GM19395 (cell line): ENCODE measurements at regions not wholly inside any gene's neighbourhood (a gene's known extent, or its start where the extent isn't known, plus 50 kb on each side); places are given as distances from the start of the nearest gene placed in this dataset.
A peak's percentile ranks its signal among the peaks of the same experiment; 100 is the strongest.

Experiments
- ATAC-seq: cut with Tn5 transposase; IDR thresholded peaks from one replicate; pipeline ENCODE4 v1.9.1; 2021; ENCODE audit warnings: mild to moderate bottlenecking, moderate library complexity; ENCODE audit not compliant: unreplicated experiment

DNA sequence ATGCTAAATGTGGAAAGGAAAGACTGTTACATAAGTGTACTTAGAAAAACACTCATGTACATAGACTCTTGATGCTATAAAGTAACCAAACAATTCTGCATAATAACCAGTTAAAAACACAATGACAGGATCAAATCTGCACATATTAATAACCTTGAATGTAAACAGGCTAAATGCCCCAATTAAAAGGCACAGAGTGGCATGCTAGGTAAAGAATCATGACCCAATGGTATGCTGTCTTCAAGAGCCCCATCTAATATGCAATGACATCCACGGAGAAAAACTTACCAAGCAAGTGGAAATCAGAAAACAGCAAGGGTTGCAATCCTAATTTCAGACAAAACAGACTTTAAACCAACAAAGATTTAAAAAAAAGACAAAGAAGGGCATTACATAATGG lies 644.8 kb upstream of the PKN2 start:
- ATAC-seq: no peak

DNA sequence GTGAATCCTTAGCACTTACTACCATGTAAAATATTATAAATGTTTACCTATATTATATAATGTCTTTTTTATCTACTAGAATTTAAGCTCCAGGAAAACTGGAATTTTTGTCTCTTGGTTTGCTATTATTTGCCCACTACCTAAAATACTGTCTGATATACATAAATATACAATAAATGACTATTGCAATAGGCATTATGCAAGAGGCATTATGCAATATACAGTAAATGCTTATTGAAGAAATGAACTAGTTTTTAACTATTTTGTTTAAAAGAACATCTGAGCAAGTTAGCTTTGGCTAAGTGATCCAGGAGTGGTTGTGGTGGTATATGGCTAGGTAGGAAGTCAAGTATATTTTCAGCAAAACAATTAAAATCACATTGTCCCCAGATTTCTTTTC lies 640.2 kb upstream of the PKN2 start:
- ATAC-seq: no peak

DNA sequence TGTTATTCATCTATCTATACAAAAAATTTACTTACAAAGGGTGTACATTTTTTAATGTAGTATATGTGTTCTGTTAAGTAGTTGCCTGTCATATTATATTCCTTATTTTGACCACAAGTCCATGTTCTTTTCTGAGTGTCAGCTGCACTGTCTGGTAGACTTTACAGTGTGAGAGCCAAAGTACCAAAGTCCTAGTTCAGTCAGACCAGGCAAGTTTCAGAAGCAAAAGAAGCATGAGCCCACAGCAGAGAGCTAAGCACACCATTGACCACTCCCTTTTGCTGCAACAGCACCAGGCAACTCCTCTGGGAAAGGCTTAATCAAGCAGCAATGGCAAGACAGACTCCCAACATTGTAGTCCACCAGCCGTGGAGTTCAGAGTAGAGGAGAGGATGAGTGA lies 631.9 kb upstream of the PKN2 start:
- no peak for ATAC-seq

DNA sequence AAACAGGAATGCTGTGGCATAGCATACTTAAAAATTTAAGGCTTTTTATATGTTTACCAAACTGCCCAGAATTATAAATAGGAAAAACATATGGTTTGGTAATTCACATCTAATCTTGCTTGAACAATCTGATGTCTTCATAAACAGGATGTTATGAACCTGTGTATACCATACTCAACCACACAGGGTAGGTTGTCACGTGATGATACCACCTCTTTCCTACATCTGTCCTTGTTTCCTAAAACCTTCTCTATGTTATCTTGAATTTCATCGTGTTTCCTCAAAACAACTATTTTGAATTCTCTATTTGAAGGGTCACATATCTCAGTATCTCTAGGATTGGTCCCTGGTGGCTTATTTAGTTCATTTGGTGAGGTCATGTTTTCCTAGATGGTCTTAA lies 631.0 kb upstream of the PKN2 start:
- ATAC-seq: no peak

DNA sequence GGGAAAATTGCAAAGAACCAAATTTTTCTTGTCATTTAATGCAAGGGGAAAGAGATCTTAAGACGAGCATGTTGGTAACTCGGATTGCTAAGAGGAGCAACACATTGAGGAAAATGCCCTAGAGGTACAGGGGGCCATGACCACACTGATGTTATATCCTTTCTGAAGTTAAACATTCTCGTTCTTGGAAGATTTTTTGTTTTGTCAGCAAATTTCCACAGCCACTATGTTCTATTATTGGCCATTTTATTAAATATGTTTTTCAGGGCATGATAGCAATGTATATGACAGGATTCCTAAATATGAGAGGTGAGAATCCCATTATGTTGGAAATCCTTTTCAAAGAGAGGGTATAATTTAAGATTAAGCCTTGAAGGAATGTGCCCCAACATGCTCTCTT lies 627.2 kb upstream of the PKN2 start:
- no peak for ATAC-seq

DNA sequence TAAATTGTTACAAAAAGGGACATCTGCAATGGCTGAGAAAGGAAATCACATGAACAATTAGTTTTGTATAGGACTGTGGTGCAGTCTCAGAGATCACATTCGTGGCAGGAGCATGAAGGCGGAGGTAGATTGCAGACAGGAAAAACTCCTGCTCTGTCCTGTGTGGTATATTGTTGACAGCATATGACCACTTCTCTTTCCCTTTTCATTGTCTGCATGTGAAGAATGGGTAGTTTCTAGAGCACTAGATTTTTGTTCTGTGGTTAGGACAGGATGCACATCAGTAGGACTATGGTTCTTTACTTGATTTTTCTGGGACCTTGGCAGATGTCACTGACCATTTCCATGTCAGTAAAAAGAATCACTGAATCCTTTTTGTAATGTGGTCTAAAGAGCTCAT lies 625.9 kb upstream of the PKN2 start:
- ATAC-seq: no peak

DNA sequence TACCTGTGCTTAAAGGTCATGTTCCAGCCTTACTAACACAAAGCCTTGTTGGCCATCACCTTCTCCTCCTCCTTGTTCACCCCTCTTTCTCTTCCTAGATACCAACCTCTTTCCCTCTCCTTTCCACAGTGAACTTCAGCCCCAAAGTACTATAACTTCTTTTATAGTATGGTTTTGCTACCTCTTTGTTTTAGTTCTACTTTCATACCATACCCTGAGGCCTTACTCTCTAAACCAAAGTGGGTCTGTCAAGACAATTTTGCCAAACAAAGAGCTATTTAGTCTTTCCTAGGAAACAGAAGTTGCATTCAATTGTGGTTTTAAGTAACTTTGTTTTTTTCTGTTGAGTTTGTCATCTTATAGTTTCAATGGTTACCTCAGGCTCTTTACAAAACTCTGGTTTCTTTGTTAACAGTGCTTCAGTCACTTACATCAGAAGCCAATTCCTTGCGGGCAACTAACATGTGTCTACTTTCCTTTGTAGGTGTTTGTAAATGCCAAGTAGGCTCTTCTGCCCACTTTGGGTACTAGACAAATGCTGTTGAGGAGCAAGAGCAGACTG lies 623.9 kb upstream of the PKN2 start:
- ATAC-seq: no peak

DNA sequence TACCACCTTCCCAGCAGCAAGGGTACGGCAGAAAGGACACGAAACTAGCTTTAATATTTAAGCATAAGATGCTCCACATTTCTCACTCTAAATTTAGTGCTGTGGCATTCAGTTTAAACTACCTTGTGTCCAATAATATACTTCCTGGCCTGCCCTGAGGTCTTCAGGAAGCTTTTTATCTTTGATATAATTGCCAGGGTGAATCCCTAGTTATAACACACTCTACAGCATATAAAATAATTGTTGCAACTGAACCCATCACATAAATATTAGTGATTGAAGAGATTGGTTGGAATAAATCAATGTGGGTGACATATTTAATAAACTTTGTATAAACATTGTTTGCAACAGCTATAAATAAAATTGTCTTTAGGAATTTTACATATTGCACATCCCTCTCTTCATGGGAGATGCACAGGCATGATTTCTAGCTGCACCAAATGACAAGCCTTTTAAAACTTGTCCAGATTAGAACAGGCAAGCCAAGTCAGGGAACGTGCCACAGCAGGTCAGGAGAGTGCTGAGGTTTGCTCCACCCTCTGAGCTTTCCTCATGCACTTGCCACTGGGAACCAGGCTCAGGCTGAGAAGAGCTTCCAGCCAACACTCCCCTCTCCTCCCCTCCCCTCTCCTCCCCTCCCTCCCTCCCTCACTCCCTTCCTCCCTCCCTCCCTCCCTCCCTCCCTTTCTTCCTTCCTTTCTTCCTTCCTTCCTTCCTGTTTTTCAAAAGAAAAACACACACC lies 623.2 kb upstream of the PKN2 start:
- no peak for ATAC-seq

DNA sequence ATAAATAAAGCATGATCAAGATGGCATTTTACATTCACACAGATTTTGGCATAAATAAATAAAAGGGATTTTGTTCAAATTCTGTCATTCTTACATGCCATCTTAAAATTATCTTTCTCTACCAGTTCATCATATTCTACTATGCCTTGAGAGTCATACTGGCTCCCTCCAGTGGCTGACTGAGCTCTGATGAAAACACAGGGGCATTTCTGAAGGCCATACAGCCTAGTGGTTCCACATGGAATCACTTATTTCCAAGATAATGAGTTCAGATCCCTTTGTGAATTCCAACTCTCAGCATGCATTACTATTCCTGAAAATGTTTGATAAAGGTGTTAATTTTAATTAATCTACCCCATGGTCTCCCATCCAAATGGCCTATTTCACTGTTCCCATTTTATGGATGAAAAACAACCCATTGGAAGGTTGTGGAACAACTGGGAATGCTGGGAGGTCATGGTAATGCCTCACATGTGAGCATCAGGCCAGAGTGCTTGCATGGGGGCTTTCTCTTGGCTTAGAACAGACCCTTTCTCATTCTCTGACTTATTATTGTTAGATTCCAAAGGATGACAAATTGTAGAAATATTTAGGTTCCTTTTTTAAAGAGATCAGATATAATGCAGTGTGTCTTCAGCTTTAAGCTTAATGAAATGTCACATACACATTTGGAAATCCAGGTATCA lies 622.4 kb upstream of the PKN2 start:
- peak; percentile 68 for ATAC-seq

DNA sequence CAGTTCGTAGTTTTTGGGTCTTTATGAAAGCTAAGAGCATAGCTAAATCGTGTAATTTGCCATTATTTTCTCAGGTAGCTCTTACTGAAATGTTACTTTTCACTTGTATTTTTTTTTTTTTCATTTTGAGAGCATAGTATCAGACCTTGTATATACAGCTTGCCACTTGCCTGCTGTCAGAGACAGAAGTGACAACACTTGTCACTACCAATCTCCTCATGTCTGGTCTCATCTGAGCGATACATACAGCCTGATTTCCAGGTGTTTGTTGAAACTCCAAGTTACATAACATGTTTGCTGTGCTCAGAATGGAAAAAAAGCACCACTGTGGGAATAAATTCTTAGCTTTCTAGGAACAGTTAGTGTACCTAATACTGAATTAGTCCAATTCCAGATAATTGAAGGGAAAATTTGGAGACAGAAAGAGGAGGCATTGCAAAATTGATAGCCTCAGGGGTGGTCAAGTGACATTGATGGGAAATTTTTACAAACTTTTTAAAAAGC lies 621.4 kb upstream of the PKN2 start:
- ATAC-seq: no peak

DNA sequence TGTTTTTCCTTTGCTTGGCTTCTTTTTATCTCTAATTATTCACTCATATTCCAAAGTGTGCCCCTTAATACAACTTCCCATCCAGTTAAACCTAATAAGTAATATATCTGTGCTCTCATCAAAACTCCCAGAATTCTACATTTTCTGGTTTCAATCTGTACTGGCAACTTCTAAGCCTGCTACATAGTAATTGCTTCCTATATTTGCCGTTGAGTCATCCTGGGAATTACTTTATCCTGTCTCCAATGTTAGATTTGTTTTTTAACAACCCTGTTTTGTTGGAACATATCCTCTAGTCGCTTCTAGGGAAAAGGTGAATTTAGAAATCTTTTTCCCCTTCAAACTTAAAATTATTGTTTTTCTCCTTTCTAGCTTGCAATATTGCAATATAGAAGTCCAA lies 620.5 kb upstream of the PKN2 start:
- no peak for ATAC-seq

DNA sequence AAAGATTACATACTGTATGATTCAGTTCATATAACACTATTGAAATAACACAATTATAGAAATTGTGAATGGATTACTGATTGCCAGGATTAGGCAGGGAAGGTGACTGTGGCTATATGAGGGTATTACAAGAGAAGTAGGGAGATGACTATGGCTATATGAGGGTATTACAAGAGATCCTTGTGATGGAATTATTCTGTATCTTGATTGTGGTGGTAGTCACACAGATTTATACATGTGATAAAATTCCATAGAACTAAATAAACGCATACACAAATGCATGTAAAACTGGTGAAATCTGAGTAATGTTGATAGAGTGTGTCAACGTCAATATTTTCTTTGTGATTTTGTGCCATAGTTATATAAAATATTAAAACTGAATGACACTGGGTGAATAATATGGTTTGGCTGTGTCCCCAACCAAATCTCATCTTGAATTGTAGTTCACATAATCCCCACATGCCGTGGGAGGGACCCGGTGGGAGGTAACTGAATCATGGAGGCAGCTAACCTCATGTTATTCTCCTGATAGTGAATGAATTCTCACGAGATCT lies 615.6 kb upstream of the PKN2 start:
- ATAC-seq: no peak

DNA sequence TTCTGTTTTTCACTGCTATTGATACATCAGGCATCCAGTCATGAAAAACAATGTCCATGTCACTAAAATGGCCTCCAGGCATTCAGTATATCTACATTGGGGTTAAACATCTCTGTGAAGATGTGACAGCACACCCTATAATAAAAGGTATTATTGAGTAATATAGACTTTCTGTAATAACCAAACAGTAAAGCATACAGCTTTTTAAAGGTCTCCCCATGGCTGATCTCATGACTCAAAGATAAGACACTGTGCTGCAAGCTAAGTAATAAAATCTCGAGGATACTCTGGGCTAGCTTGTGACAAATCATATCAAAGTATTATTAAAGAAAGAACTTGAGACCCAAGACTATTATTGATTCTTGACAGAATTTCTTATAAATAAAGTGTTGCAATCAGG lies 613.1 kb upstream of the PKN2 start:
- no peak for ATAC-seq

DNA sequence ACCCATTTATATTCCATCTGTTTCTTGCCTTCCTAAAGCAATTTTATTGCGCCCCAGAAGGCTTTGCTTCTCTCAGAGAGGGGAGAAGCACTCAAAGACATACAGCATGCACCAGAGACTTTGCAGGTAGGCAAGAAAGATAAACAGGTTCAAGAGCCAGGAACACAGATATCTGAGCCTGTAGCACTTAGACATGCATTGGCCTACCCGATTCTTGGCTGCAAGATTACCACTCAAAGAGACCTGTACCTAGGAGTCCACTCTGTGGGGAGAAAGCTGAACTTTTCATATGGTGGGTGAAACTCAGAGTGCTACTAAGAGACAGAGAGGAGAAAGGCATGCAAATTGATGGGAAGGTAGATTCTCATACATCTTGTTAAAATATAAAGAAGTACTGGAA lies 609.4 kb upstream of the PKN2 start:
- ATAC-seq: no peak

DNA sequence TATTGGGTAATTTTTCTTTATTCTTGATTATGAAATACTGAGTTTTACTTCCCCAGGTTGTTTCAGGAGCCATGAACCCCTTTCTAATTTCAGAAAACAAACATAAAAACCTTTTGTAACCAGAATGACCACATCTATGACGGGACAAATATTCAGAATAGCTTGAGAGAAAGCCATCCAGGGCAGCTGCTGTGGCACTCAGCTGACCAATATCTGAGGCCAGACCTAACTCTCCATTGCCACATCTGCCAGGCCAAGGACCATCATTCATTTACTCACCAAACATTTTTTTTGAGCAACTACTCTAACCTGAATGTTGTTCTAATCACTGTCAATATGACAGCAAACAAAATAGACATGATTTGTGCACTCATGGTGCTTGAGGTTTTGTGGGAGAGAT lies 608.3 kb upstream of the PKN2 start:
- no peak for ATAC-seq

DNA sequence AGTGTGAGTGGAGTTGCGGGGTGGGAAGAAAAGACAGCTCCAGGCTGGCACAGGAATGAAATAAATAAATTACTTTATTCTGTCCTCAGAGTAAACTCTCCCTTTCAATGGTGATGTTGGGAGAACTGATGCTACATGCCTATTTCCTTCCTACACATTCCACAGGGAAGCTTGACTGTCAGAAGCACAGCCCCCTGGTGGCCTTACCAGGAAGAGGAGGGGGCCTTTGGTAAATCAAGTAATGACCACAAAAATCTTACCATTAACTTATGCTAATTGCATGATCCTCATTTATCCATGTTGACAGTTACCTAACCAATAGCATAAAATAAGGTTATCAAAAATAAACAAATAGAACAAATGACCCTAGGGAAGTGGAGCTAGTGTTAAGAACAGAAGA lies 605.0 kb upstream of the PKN2 start:
- no peak for ATAC-seq

DNA sequence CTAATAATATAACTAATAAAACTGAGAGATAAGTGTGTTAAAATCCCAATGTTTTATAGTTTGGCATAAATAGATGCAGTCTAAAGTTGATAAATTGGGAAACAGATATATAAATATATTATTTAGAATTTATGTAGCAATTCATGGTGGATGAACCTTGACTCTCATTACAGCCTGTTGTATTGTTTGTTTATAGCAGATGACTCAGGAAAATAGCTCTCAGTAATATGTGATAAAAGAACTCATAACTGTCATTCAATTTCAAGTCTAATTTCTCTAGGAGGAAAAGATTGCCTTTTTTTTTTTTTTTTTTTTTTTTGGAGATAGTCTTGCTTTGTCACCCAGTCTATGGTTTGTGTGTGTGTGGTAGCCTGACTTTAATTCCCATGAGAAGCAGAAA lies 603.2 kb upstream of the PKN2 start:
- ATAC-seq: no peak

DNA sequence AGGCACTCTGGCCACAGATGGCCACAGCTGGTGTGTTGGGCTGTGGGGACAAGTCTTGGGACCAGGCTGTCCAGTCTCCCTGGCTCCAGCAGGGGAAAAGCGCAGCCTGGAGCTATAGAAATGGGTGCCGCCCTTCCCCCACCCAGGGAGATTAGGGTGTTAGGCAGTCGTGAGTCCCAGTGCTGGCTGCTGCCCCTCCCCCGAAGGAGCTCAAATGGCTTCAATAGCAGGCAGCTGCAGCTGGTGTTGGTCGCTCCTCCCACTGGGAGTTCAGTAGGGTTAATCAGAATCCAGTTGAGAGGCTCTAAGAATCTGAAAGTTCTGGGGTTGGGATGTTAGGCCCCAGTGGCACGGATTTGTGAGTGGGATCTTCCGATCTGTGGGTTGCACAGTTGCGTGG lies 595.6 kb upstream of the PKN2 start:
- no peak for ATAC-seq

DNA sequence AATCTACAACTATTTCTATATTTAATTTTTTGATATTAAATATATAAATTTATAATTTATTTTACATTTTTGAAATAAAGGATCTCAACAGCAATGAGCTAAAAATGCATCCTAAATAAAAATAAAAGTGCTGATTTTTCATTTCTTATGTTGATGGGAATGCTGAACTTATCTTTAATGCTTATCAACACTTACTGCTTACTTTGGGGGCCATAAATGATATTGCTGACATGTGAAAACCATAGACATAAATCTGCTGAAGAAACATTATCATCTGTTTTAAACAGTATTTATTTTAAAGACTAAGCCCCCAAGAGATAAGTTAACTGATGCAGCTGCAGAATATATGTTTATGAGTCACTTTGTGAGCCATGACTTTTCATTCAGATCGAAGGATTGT lies 594.1 kb upstream of the PKN2 start:
- ATAC-seq: no peak

DNA sequence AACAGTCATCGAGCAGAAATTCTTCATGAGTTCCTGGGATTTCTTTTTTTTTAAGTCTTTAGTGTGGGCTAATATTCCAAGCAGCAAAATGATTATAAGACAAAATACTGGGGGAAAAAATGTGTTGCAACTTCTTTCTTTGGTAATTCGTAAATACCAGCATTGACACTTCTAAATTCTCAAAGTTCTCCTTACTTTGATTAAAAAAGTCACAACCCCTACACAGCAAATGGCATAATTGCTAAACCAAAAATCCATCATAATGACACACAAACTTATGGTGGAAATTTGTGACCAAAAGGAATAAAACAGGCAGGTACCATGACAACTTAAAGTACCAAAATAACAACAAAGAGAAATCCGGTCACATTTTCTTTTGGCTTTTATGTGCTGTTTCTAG lies 585.2 kb upstream of the PKN2 start:
- no peak for ATAC-seq

DNA sequence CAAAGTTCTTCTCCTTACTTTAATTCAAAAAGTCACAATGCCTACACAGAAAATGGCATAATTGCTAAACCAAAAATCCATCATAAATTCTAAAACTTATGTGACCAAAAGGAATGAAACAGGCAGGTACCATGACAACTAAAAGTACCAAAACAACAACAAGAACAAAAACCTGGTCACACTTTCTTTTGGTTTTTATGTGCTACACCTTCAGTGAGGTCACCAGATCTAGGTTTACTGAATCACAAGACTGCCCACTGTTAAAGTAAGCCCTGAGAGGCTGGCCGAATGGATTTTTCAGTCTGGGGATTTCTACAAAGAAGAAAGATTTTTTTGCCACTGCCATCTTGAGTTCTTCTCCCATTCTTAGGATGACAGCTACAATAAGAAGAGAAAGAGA lies 583.0 kb upstream of the PKN2 start:
- no peak for ATAC-seq

DNA sequence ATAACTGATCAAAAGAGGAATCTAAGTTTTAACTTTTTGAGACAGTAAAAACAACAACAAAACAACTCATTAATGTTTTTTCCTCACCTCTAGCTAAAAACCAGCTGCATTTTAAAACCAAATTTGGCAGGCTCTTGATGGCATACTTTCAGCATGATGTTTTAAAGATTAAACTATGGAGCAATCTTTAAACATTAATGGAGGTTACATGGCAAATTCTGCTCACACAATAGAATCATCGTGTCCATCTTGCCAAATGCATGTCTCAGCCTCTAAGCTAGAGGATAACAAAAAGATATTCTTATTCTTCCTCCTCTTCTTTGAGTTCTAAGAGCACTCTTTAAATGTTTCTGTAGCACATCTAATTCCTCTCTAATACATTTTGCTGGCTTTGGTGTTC lies 579.8 kb upstream of the PKN2 start:
- no peak for ATAC-seq
